ENCODE measurements at regions not wholly inside any gene's neighbourhood (a gene's known extent, or its start where the extent isn't known, plus 50 kb on each side); places are given as distances from the start of the nearest gene placed in this dataset.
A peak's percentile ranks its signal among the peaks of the same experiment; 100 is the strongest.
"Not testable (repeated sequence)": the region's sequence is repeated elsewhere in the genome, so short reads cannot be mapped to it uniquely, and the experiment has no call there.

DNA sequence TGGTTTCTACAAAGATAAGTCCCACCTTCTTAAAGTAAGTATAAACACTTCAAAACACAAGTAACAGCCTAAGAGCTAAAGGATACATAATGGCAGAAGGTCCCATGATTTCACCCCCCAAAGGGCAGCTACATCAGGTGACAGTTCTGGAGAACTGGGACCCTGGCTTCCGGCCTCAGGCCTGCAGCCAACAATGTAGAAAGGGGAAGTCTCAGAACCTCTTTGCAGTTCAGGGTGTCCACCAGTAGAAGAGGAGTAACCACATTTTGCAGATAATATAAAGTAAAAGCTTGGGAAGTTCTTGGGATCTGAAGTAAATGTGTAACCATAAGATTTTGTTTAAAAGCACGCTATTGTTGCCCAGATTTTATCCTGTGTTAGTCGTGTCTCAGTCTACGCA lies 267.4 kb upstream of the VLDLR start:
- no peak for DNase-seq (ENCODE audit: low spot score)

DNA sequence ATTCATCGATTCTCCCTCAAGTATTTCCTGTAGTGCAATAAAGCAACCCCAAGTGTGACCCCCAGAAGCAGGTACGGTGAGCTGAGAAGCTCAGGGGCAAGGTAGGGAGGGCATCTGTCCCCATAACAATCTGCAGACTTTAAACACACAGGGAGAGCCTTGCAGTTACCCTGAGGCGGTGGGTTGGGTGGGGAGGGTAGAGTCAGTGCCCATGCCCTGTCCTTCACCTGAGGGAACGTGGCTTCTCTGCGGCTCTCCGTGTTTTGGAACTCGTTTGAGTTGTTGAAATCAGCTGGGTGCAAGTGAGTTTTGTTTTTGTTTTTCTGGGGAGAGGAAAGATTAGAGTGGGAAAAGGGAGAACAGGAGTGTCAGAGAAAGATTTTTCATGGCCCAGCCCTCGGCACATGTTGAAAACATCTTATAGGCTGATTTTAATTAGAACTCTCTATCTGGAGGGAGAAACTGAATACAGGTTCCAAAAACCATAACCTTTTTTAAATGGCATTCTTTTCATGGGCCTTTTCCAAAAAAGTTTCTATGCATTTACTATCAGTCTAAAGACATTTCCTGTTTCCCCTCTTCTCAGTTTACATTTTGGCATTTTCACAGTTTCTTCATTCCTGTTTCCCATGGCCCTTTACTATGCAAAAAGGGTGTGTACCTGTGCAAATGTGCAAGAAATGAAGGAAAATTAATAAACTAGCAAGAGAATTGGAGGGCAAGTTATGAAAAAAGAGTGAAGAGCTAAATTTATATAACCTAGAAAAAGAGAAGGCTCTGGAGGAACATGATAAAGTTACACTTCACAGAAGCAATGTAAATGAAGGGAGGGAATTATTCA lies 266.5 kb upstream of the VLDLR start:
- DNase-seq (ENCODE audit: low spot score): no peak

DNA sequence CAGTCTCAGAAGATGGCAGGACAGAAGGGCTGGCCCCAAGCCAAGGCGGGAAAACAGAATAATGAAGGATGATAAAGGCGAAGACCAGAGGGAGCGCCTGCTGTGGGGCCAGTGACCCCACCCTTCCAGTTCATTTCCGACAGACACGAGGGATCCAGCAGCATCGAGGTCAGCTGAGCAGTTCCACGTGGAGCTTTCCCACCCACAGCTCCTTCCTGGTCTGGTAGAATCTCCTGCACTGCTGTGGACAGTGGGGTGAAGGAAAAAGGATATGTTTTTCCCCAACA lies 265.9 kb upstream of the VLDLR start:
- no peak for DNase-seq (ENCODE audit: low spot score)

DNA sequence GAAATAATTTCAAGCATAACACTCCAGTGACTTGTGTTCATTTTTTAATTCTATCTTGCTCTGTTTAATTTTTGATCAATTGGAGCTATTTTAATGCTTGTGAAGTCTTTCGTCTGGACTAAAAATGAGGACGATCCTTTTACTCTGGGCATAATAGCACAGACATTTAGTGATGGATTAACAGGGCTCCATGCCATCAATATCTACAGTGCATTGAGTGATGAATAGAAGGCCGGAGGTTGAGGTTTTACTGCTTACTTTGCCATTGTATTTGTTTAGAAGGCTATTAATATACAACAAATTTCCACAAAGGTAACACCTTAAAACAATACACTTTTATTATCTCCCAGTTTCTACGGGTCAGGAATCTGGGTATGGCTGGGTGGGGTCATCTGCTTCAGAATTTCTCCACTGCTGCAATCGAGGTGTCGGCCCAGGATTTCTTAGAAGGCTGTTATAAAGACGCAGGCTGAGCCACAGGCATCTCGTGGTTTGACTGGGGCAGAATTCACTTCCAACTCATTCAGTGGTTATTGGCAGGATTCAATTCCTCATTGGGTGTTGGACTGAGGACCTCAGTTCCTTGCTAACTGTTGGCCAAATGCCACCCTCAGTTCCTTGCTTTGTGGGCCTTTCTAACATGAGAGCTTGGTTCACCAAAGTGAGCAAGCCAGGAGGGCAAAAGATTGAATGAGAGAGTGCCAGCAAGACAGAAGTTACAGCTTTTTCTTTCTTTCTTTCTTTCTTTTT lies 265.4 kb upstream of the VLDLR start:
- no peak for DNase-seq (ENCODE audit: low spot score)

DNA sequence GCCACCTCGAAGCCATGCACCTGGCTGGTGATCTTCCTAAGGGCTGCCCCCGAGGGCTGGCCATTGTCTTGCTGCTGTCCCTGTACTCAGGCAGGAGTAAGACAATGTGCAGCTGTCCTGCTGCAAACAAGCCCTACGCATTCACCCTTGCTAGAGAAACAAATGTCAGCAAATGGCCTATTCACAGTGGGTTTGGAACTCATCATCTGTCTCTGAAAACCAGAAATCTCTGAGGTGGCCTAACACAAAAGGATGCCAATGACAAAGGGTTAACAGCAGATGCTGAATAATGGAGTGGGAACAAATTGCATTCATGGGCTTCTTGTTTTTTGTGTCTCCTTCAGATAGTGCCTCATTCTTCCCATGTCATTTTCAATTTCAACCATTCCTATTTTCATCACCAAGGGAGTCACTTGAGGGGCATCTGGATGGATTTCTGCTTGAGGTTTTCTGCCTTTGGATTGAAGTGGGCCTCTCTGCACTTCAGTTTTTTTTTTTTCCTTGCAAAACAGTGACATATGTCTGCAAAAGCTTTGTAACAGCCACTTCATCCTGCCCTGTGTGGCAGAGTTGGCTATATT lies 261.6 kb upstream of the VLDLR start:
- DNase-seq (ENCODE audit: low spot score): no peak

DNA sequence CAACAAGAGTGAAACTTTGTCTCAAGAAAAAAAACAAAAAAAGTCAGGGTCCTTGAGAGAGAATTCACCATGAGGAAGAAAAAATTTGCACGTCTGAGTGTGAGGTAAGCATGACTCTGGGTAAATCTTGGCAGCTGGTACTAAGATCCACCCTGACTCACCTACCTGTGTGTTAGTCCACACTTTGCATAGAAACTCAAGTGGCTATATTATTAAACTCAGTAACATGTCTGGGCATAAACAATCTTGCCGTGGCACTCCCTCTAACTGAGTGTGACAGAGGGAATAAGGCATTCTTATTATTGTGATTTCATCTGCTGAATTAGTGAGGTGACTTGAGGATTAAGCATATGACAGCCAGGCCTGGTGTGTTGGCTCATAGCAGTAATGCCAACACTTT lies 259.4 kb upstream of the VLDLR start:
- no peak for DNase-seq (ENCODE audit: low spot score)

DNA sequence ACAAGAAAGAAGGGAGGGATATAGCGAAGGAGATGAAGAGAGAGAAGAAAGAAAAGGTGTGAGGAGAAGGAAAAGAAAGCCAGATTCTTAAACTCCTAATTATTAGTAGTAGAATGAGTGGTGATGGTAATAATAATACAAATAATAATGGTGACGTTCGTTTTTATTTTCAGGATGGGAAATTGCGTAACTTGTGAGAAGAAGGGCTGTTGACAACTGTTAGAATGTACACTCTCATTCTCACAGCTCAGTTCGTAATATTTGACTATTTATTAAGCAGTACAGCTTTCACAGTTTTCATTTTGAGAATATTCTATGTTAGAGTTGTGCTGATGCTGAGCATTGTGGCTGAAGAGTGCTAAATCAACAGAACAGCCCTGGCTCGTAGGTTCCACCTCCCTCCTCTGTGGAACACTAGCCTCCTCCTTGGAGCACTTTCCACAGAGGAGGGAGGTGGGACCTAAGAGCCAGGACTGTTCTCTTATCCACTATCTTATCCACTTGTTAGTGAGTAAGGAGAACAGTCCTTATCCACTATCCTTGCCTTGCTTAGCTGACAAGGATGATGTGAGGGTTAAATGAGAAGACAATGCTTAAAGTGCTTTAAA lies 258.3 kb upstream of the VLDLR start:
- no peak for DNase-seq (ENCODE audit: low spot score)

DNA sequence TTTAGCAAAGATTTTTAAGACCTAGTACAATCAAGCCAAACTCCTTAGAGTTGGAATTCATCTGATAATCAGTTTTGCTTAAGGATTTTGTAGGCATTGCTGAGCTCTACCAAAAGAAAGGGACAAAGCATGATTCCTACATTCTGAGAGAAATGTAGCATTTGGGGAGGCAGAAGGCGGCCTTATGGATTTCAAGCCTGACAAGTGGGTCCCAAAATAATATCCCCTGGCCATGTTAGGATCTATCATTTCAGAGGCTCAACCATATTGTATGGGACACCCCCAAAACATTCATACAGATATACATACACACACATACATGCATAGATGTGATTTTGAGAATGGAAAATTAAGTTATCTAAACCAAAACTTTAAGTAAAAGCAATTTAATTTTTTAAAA lies 257.8 kb upstream of the VLDLR start:
- DNase-seq (ENCODE audit: low spot score): no peak

DNA sequence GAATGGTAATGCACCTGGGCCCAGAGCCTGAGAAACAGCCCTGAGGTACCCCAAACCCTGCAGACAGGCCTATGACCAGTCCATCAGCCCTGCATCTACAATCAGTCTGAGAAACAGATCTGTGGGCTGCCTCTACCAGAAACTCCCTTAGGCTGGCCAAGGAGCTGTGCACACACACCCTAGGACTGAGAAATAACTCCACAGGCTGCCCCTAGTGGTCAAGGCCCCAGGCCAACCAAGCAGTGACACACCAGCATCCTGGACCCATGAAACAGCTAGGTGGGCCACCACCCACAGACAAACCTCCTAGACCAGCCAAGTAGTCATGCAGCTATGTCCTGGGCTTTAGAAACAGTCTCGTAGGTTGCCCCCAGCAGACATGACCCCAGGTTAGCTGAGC lies 253.6 kb upstream of the VLDLR start:
- DNase-seq (ENCODE audit: low spot score): peak; percentile 35

DNA sequence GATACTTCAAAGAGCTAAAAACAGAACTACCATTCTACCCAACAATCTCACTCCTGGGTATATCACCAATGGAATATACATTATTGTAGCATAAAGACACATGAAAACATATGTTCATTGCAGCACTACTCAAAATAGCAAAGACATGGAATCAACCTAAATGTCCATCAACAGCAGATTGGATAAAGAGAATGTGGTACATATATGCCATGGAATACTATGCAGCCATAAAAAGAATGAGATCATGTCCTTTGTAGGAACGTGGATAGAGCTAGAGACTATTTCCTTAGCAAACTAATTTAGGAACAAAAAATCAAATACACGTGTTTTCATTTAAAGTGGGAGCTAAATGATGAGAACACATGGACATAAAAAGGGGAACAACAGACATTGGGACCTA lies 247.9 kb upstream of the VLDLR start:
- DNase-seq (ENCODE audit: low spot score): no peak

DNA sequence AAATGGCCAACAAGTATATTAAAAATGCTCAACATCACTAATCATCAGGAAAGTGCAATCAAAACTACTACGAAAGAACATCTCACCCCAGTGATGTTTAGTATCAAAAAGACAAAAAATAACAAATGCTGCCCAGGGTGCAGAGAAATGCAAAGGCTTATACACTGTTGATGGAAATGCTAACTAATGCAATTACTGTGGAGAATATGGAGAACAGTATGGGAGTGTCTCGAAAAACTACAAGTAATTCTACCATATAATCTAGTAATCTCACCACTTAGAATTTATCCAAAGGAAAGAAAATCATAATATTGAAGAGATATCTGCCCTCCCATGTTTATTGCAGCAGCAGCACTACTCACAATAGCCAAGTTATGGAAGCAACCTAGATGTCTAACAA lies 246.5 kb upstream of the VLDLR start:
- no peak for DNase-seq (ENCODE audit: low spot score)

DNA sequence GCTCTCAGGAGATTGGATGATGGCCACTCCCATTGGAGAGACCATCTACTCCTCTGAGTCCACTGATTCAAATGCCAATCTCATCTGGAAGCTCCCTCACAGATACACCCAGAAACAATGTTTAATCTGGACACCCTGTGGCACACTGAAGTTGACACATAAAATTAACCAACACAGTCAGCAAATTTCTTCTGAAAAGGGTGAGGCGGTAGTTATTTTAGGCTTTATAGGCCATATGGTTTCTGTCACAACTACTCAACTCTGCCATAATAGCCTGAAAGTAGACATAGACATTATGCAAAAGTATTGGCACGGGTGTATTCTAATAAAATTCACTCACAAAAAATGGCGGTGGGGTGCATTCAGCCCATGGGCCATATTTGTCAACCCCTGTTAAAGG lies 244.5 kb upstream of the VLDLR start:
- DNase-seq (ENCODE audit: low spot score): no peak

DNA sequence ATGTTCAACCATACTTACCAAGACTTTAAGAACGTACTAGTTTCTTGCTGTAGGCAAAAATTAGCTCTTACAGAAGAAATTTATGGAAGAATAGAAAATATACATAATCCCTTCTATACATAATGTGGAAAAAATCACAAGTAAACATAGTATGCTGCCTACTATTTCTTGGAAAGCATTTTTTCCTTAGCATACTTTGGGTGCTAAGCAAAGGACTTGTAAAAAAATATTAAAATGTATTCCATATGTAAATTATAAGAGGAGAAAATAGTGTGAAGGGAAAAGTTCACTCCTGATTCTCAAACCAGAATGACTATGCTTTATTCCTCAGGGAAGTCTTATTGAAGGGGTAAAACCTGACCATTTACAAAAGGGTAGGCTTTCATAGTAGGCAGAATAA lies 243.8 kb upstream of the VLDLR start:
- no peak for DNase-seq (ENCODE audit: low spot score)

DNA sequence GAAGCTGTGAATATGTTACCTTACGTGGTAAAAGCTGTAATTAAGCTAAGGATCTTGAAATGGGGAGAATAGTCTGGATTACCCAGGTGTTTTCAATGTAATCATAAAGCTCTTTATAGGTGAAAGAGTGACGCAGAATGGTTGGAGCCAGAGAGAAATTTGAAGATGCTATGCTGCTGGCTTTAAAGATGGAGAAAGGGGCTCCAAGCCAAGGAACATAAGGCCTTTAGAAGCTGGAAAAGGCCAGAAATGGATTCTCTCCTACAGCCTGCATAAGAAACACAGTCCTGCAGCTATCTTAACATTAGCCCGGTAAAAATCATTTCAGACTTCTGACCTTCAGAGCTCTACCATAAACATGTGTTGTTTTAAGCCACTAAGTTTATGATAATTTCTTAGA lies 243.3 kb upstream of the VLDLR start:
- no peak for DNase-seq (ENCODE audit: low spot score)

DNA sequence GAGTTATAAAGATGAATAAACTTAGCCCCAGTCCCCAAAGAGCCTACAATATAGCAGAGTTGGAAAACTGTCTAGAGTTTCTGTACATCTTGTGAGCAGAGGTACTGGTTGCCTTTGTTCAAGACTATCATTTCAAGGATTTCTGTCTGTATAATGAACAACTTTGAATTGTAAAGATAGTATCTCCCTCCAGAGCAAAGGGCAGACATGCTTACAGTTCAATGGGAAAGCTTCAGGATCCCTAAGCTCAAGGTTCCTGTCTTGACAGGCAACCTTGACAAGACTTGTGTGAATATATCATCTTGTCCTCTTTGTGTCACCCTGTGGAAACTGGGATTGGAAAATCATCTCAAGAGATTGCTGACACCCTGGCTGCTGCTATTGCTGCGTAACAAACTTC lies 242.8 kb upstream of the VLDLR start:
- DNase-seq (ENCODE audit: low spot score): no peak

DNA sequence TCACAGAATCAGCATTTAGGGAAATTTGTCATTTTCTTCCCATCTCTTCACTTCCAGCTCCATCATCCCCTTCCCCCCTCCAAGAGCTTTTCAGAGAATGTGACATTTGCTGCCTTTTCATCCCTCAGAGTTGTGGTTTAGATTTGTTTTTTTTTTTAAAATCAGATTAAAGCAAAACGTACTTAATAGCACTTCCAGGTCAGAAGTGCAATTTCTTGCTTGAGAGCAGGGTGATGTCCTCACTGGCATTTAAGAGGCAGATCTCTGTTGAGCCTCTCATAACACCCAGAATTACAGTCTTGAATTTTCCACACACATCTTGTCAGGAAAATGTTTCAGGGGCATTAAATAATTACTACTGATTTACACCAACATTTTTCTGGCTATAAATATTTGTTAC lies 236.8 kb upstream of the VLDLR start:
- no peak for DNase-seq (ENCODE audit: low spot score)

DNA sequence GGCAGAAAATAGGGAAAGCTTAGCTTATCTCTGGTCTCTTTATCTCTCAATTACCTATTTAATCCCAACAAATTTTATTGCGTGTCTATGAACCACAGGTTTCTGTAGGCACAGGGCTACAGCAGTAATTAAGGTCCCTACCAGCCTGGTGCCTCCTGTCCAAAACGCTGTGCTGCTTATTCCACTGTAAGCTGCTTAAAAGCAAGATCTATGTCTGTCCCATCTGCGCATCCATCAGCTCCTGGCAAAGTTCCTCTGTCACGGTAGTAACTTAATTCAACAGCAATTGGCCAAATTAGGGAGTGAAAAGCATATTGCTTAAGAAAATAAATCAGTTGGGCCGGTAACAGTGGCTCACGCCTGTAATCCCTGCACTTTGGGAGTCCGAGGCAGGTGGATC lies 235.8 kb upstream of the VLDLR start:
- DNase-seq (ENCODE audit: low spot score): no peak

DNA sequence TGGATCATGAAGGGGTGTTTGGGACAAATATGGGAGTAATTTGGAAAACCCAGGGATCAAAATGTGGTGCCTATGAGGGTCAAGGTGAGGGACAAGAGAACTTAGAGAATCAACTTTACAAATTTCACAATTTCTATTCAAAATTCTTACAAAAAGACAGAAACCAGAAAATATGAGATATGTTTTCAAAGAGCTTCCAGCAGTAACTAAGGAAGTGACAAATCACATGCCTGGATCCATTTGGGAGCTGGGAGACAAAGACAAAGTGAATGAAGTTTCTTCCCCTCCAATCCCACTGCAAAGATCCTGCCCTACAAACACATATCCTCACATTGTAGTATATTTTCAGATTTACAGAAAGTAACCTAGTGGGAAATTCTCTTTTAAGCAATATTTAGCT lies 235.0 kb upstream of the VLDLR start:
- DNase-seq (ENCODE audit: low spot score): no peak

DNA sequence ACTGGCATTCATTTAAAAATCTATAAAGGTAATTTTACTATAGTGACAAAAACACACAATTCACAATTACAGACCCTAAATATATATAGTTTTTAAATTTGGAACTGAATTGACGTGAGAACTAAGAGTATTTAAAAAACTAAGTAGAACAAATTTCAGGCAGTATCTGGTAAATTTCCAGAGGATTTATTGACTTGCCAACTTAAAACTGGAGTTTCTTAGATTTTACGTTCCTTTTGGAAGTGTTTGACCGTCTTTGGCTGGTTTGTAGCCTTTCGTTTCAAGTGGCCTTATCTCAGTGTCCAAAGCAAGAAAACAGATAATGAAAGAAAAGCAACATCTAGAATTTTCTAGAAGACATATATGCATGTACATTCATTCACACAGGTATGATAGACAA lies 234.4 kb upstream of the VLDLR start:
- DNase-seq (ENCODE audit: low spot score): no peak

DNA sequence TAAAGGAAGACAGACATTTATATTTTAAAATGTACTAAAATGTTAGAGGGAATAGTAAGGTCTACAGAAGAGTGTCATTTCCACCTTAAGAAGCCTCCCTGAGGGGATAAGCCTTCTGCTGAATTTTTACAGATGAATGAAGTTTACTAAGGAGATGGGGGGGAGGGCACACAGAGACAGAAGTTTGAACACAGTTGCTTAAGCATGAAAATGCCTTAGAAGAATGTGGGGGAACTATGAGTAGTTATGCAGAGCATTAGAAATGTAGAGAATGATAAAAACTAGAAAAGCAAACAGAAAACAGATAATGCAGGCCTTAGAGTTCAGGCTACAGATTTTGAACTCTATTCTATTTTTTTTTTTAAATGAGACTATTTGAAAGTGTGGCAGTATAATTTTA lies 232.2 kb upstream of the VLDLR start:
- DNase-seq (ENCODE audit: low spot score): no peak

DNA sequence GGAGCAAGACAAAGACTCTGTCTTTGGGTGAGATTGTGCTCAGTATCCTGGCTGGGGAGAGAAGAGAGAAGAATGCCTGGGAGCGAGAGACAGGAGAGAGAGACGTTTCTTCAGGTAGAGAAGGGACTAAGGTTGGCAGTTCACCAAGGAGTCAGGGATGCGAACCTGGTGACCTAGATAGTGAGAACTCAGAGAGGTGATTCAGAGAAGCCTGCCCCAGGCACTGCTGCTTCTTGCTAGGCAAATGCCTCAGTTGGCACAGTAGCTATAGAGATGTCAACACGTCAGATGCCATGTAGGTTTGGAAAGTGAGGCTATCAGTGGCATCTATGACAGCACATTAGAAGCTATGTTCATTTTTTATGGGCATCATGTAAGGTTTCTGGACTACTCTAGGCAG lies 231.6 kb upstream of the VLDLR start:
- DNase-seq (ENCODE audit: low spot score): no peak

DNA sequence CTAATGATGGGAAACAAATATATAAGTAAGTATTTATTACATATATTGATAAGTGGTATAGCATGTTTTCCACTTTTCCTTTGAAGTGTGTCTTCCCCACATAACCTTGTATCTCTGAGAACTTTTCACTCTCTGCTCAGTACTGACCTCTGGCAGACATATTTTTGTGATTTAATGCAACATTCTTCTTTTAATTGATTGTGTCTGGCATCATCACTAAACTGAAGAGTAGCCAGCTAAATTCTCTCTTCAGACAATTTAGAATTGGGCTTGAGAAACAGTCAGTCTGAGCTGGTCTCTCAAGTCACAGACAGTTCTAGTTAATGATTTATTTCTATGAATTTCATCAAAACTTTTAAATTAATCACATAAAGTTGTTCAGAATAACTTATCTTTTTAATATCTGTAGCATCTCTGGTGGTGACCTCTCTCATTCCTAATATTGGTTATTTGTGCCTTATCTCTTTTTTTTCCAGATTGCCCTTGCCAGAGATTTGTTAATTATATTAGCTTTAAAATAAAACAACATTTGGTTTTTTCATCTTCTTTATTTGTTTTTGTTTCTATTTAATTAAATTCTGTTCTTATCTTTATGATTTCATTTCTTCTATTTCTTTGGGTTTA lies 230.0 kb upstream of the VLDLR start:
- DNase-seq (ENCODE audit: low spot score): not testable (repeated sequence)
